ENCODE measurements at regions not wholly inside any gene's neighbourhood (a gene's known extent, or its start where the extent isn't known, plus 50 kb on each side); places are given as distances from the start of the nearest gene placed in this dataset.

GRCh38 chr3:124455891-124456290 lies 274.4 kb upstream of the UMPS start:
- TF ChIP-seq CTCF (IDR thresholded peaks at IDR 0.05) (no peak), POLR2A (IDR thresholded peaks at IDR 0.05) (no peak)

All from thyroid gland (tissue), 4 donors.